HepG2 (cell line): ENCODE measurements at regions not wholly inside any gene's neighbourhood (a gene's known extent, or its start where the extent isn't known, plus 50 kb on each side); places are given as distances from the start of the nearest gene placed in this dataset.

Experiments
- FOXJ3 ChIP-seq: sonication (generic); formaldehyde crosslinking; IDR thresholded peaks from 2 replicates; pipeline ENCODE4 v1.4.0; 2020; ENCODE audit warnings: missing genetic modification reagents, mild to moderate bottlenecking, borderline replicate concordance
- GABPA ChIP-seq, 2 experiments: IDR thresholded peaks; 2 replicates each; pipeline ENCODE4 v1.6.1; 2011 to 2016; ENCODE audit warnings: low read depth in 2 of 2, low read length in 1 of 2, missing biosample characterization in 1 of 2, missing genetic modification characterization in 1 of 2
- GLI4 ChIP-seq: sonication (generic); formaldehyde crosslinking; IDR thresholded peaks from 2 replicates; pipeline ENCODE4 v1.5.1; 2020; ENCODE audit warnings: missing genetic modification reagents, mild to moderate bottlenecking, moderate library complexity, borderline replicate concordance
- HMG20B ChIP-seq: conservative IDR thresholded peaks from 2 replicates; pipeline ENCODE4 v1.6.1; 2016; ENCODE audit warnings: missing genetic modification reagents, missing compliant biosample characterization
- KDM3A ChIP-seq: IDR thresholded peaks from 2 replicates; pipeline ENCODE4 v1.6.1; 2018; ENCODE audit warnings: low read depth, missing compliant biosample characterization
- SMAD1 ChIP-seq: sonication (generic); formaldehyde crosslinking; IDR thresholded peaks from 2 replicates; pipeline ENCODE4 v1.4.0; 2020; ENCODE audit warnings: missing genetic modification reagents, low read depth, mild to moderate bottlenecking, borderline replicate concordance
- SOX6 ChIP-seq, 2 experiments: fragments of 450-650 bp in 1 of 2; sonication (generic) in 1 of 2; formaldehyde crosslinking in 1 of 2; IDR thresholded peaks; 2 replicates each; pipeline versions ENCODE4 v1.4.0 to v1.6.1; 2017 to 2020; ENCODE audit warnings: antibody characterized with exemption in 1 of 2, mild to moderate bottlenecking in 1 of 2, missing genetic modification reagents in 1 of 2
- SP4 ChIP-seq: sonication (generic); formaldehyde crosslinking; IDR thresholded peaks from 2 replicates; pipeline ENCODE4 v1.8.1; 2023; ENCODE audit warnings: mild to moderate bottlenecking, missing genetic modification reagents
- TF ChIP-seq, protein P1 (sequence below): sonication (generic); formaldehyde crosslinking; IDR thresholded peaks from one replicate; pipeline ENCODE4 v1.5.1; 2020; ENCODE audit warnings: mild to moderate bottlenecking, missing genetic modification reagents; ENCODE audit errors: not compliant biosample characterization
- TF ChIP-seq, protein P2 (sequence below): sonication (generic); formaldehyde crosslinking; IDR thresholded peaks from 2 replicates; pipeline ENCODE4 v1.8.0; 2022; ENCODE audit warnings: mild to moderate bottlenecking, missing genetic modification reagents; ENCODE audit not compliant: insufficient replicate concordance
- TF ChIP-seq, protein P3 (sequence below): sonication (generic); formaldehyde crosslinking; IDR thresholded peaks from 2 replicates; pipeline ENCODE4 v1.8.1; 2023; ENCODE audit warnings: mild to moderate bottlenecking, moderate library complexity, missing genetic modification reagents
- TF ChIP-seq, protein P4 (sequence below): fragments of 450-650 bp; IDR thresholded peaks from 2 replicates; pipeline ENCODE4 v1.6.1; 2017; ENCODE audit warnings: mild to moderate bottlenecking

DNA sequence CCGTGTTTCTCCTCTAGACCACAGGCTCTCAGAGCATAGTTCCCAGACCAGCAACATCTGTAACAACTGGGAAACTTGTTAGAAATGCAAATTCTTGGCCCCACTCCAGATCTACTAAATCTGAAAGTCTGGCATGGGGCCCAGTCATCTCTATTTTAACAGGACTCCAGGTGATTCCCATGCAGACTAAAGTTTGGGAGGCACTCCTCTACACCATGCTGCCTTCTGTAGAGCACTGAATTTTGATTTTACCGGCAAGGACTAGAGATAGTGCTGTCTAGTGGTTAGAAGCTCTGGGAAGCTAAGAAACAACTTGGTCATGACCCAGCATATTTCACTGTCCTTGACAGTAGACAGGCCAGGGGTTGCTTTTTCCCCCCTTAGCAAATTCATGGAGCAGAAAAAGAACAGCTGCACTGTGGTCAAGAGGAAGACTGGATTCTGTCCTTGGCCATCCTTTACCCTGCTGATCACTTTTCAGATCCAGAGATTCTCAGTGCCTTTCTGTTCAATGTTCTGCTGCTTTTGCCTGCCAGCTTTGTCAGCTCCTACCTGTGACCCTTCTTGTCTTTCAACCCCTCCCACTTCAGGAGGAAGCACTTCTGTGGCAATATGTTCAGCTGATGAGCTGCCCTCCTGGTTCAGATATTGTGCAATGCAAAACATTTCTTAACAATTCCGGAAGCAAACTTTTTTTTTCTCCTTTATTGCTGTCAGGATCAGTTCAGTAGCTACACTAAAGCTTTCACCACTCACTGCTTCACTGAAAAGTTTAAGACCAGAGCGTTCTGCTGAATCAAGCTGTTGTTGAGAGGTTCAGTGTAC, 133.8 kb upstream of the NUDT4 start (continued):
- TF ChIP-seq, protein P1, sequence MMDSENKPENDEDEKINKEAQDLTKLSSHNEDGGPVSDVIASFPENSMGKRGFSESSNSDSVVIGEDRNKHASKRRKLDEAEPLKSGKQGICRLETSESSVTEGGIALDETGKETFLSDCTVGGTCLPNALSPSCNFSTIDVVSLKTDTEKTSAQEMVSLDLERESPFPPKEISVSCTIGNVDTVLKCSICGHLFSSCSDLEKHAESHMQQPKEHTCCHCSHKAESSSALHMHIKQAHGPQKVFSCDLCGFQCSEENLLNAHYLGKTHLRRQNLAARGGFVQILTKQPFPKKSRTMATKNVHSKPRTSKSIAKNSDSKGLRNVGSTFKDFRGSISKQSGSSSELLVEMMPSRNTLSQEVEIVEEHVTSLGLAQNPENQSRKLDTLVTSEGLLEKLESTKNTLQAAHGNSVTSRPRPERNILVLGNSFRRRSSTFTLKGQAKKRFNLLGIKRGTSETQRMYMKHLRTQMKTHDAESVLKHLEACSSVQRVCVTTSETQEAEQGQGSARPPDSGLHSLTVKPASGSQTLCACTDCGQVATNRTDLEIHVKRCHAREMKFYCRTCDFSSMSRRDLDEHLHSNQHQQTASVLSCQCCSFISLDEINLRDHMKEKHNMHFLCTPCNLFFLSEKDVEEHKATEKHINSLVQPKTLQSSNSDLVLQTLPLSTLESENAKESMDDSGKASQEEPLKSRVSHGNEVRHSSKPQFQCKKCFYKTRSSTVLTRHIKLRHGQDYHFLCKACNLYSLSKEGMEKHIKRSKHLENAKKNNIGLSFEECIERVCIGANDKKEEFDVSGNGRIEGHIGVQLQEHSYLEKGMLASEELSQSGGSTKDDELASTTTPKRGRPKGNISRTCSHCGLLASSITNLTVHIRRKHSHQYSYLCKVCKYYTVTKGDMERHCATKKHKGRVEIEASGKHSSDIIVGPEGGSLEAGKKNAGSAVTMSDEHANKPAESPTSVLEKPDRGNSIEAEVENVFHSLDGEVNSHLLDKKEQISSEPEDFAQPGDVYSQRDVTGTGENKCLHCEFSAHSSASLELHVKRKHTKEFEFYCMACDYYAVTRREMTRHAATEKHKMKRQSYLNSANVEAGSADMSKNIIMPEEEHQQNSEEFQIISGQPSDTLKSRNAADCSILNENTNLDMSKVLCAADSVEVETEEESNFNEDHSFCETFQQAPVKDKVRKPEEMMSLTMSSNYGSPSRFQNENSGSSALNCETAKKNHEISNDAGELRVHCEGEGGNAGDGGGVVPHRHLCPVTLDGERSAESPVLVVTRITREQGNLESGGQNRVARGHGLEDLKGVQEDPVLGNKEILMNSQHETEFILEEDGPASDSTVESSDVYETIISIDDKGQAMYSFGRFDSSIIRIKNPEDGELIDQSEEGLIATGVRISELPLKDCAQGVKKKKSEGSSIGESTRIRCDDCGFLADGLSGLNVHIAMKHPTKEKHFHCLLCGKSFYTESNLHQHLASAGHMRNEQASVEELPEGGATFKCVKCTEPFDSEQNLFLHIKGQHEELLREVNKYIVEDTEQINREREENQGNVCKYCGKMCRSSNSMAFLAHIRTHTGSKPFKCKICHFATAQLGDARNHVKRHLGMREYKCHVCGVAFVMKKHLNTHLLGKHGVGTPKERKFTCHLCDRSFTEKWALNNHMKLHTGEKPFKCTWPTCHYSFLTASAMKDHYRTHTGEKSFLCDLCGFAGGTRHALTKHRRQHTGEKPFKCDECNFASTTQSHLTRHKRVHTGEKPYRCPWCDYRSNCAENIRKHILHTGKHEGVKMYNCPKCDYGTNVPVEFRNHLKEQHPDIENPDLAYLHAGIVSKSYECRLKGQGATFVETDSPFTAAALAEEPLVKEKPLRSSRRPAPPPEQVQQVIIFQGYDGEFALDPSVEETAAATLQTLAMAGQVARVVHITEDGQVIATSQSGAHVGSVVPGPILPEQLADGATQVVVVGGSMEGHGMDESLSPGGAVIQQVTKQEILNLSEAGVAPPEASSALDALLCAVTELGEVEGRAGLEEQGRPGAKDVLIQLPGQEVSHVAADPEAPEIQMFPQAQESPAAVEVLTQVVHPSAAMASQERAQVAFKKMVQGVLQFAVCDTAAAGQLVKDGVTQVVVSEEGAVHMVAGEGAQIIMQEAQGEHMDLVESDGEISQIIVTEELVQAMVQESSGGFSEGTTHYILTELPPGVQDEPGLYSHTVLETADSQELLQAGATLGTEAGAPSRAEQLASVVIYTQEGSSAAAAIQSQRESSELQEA (CRISPR knock-in tag) = no peak
- TF ChIP-seq SMAD1 (CRISPR knock-in tag) (no peak), KDM3A (CRISPR knock-in tag) (0 out of 2 replicates have a peak, but pooled peaks have one; percentile 70), SOX6 (IDR thresholded peaks at IDR 0.05) (no peak), SOX6 (CRISPR knock-in tag; IDR thresholded peaks at IDR 0.05) (peak; percentile 87), FOXJ3 (peak; percentile 88; the same call in 1 of the 2 replicates), GABPA (IDR thresholded peaks at IDR 0.05; ENCODE audit: low read depth, low read length) (peak; percentile 17; the same call in 1 of the 2 replicates), GABPA (CRISPR knock-in tag; IDR thresholded peaks at IDR 0.05; ENCODE audit: low read depth) (peak; percentile 85), HMG20B (CRISPR knock-in tag) (peak; percentile 78), GLI4 (CRISPR knock-in tag) (no peak), SP4 (CRISPR knock-in tag) (no peak)
- TF ChIP-seq, protein P2, sequence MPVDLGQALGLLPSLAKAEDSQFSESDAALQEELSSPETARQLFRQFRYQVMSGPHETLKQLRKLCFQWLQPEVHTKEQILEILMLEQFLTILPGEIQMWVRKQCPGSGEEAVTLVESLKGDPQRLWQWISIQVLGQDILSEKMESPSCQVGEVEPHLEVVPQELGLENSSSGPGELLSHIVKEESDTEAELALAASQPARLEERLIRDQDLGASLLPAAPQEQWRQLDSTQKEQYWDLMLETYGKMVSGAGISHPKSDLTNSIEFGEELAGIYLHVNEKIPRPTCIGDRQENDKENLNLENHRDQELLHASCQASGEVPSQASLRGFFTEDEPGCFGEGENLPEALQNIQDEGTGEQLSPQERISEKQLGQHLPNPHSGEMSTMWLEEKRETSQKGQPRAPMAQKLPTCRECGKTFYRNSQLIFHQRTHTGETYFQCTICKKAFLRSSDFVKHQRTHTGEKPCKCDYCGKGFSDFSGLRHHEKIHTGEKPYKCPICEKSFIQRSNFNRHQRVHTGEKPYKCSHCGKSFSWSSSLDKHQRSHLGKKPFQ (CRISPR knock-in tag) = no peak
- TF ChIP-seq, protein P3, sequence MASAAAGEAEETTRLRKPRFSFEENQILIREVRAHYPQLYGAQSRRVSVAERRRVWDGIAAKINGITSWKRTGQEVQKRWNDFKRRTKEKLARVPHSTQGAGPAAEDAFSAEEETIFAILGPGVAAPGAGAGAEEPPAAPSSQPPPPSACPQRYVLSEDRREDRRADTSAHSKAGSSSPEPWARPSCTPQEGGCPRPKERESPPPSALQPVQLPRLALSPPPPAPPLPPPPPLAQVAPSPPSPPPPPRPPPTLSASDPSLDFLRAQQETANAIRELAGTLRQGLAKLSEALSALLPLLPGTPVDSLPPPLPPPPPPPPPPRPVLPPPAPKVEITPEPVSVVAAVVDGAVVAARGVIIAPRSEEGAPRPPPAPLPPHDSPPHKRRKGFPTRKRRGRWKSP = peak; percentile 34; the same call in 1 of the 2 replicates
- TF ChIP-seq, protein P4, sequence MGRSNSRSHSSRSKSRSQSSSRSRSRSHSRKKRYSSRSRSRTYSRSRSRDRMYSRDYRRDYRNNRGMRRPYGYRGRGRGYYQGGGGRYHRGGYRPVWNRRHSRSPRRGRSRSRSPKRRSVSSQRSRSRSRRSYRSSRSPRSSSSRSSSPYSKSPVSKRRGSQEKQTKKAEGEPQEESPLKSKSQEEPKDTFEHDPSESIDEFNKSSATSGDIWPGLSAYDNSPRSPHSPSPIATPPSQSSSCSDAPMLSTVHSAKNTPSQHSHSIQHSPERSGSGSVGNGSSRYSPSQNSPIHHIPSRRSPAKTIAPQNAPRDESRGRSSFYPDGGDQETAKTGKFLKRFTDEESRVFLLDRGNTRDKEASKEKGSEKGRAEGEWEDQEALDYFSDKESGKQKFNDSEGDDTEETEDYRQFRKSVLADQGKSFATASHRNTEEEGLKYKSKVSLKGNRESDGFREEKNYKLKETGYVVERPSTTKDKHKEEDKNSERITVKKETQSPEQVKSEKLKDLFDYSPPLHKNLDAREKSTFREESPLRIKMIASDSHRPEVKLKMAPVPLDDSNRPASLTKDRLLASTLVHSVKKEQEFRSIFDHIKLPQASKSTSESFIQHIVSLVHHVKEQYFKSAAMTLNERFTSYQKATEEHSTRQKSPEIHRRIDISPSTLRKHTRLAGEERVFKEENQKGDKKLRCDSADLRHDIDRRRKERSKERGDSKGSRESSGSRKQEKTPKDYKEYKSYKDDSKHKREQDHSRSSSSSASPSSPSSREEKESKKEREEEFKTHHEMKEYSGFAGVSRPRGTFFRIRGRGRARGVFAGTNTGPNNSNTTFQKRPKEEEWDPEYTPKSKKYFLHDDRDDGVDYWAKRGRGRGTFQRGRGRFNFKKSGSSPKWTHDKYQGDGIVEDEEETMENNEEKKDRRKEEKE = no peak
